AG09309 (cell line): ENCODE measurements at regions not wholly inside any gene's neighbourhood (a gene's known extent, or its start where the extent isn't known, plus 50 kb on each side); places are given as distances from the start of the nearest gene placed in this dataset.

Experiments used
- DNase-seq: peaks from one replicate; pipeline ENCODE4 v3.0.0-alpha.2; 2010; ENCODE audit warnings: low read depth
- H3K4me3 ChIP-seq: 2 replicates; pipeline ENCODE4 v1.5.1; 2011; ENCODE audit warnings: mild to moderate bottlenecking, low read depth, low read length, moderate library complexity; ENCODE audit not compliant: control insufficient read depth
- CTCF ChIP-seq: IDR thresholded peaks from 2 replicates; pipeline ENCODE4 v1.5.1; 2011; ENCODE audit warnings: mild to moderate bottlenecking, low read depth, low read length, inconsistent platforms; ENCODE audit not compliant: insufficient read depth, control insufficient read depth; ENCODE audit errors: missing control alignments

DNA sequence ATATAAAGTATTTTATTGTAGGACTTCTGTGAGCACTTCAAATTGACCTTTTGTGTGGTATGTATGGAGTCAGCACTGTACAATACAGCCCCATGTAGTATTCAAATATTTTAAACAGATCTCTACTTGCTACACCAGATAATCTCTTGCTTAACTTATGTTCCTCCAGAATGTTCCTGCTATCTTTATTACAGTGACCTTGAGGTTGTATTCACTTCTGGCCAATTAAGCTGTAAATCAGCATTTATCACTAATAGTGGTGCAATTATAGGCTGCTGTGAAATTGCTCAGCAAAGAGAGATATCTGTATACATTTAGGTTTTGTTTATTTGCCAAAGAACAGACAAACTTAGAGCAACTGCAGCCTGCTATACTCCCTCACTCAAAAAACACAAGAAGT, 1218.6 kb downstream of the PCDH17 start:
- DNase-seq: no peak
- no peak for TF ChIP-seq CTCF
- H3K4me3 ChIP-seq: no peak overlapping the region

DNA sequence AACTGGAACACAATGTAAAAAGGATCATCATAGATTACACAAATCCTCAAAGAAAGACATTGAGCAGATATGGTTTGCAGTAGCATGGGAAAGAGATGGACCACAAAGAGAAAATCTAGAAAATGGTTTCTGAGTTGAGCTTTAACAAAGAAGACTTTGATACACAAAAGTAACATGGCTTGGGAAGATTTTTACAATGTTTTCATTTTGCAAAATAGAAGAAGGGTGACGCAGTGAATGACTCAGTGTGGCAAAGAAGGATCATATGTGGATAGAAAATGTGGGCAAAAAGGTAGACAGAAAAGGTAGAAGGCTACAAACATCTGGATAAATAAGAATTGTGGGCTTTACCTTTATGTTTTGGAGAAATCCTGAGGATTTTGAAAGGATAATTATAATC, 1220.5 kb downstream of the PCDH17 start:
- no peak for TF ChIP-seq CTCF
- DNase-seq: no peak
- H3K4me3 ChIP-seq: no peak overlapping the region

DNA sequence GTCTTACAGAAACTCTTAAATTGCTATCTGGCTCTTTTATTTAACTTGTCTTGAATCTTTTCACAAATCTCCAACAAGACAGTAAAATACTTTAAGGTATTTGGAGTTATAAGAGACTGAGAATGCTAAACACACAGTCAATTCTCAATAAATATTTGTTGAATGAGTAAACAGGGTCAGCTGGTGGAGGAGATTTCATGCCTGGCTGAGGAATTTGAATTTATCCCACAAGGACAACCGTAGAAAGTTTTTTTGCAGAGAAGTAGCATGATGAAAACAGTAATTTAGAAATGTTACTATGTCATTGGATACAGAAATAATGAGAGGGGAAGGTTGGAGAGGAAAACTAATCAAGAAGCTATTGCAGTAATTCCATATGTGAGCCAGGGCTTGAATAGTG, 1223.7 kb downstream of the PCDH17 start:
- no peak overlapping the region for H3K4me3 ChIP-seq
- TF ChIP-seq CTCF: no peak
- DNase-seq: no peak

DNA sequence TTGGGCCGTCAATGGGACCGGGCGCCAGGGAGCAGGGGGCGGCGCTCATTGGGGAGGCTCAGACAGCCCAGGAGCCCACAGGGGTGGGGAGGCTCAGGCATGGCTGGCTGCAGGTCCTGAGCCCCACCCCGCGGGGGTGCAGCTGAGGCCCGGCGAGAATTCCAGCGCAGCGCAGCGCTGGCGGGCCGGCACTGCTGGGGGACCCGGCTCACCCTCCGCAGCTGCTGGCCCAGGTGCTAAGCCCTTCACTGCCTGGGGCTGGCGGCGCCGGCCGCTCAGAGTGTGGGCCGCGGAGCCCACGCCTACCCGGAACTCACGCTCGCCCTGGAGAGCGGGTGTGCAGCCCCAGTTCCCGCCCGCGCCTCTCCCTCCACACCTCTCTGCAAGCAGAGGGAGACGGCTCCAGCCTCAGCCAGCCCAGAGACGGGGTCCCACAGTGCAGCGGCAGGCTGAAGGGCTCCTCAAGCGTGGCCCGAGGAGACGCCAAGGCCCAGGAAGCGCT, 1227.4 kb downstream of the PCDH17 start:
- no peak for DNase-seq
- TF ChIP-seq CTCF: no peak
- H3K4me3 ChIP-seq: no peak overlapping the region

- no peak overlapping the region for H3K4me3 ChIP-seq
- no peak for TF ChIP-seq CTCF
- no peak for DNase-seq
These were observed 1233.7 kb downstream of the PCDH17 start for GRCh38 chr13:58865286-58865685.

- DNase-seq: no peak
- H3K4me3 ChIP-seq: no peak overlapping the region
- TF ChIP-seq CTCF: no peak
These were observed 1238.0 kb downstream of the PCDH17 start for GRCh38 chr13:58869566-58869965.

DNA sequence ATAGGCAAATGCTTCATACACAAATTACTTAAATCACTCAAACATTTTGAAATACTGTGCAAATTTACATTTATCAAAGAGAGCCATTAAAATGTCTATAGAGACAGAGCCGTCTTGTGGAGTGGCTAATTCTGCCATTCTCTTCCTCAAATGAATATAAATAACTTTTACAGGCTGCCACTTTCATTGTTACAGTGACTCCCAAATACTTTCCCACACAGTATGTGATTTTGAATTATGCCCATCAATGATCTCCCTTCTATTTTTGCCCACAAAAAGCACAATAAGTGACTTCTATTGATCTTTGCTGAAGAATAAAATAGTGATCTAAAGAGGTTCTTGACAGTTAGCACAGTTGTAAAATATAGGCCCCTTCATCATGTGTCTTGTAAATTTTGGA, 1244.9 kb downstream of the PCDH17 start:
- H3K4me3 ChIP-seq: no peak overlapping the region
- TF ChIP-seq CTCF: no peak
- no peak for DNase-seq
